ENCODE measurements at regions not wholly inside any gene's neighbourhood (a gene's known extent, or its start where the extent isn't known, plus 50 kb on each side); places are given as distances from the start of the nearest gene placed in this dataset.

DNA sequence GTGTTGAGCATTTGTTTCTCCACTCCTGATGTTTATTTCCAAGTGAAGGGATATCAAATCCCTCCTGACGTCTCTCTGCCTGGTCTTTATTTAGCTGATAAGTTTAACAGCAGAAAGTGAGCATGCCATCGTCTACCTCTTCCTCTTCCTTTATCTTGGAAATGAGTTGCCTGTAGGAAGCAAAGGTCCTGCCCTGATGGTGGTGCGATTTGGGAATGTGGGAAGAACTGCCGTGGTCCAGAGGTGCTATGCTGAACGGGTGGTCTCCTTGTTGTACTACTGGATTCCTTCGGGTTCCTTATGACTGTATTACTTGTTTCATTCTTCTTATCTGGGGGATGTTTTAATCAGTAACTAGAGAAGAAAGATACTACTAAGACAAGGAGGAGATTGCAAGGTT lies 217.5 kb downstream of the PMAIP1 start:
- Histone ChIP-seq H3K27ac (ENCODE audit: control insufficient read depth, insufficient read depth) (no peak overlapping the region), H3K9me3 (replicated peaks; ENCODE audit: control insufficient read depth, insufficient read depth, low read length) (no peaks in the 10 kb centered on the region), H4K20me1 (ENCODE audit: control insufficient read depth, insufficient read depth) (no peaks in the 10 kb centered on the region), H3K79me2 (ENCODE audit: control insufficient read depth, insufficient read depth, low read length) (no peaks in the 10 kb centered on the region), H3K4me1 (ENCODE audit: control insufficient read depth, insufficient read depth, low read length) (no peaks in the 10 kb centered on the region), H3K27me3 (replicated peaks in 1 of 2; ENCODE audit: control insufficient read depth in 2 of 2, insufficient read depth in 2 of 2, low read length in 1 of 2) (no peaks in the 10 kb centered on the region), H3K4me3 (no peak overlapping the region), H3K9ac (ENCODE audit: control insufficient read depth, insufficient read depth, low read length) (no peak overlapping the region), H3K4me2 (ENCODE audit: control insufficient read depth, insufficient read depth) (no peak overlapping the region), H3K36me3 (ENCODE audit: control insufficient read depth in 2 of 2, insufficient read depth in 2 of 2, low read length in 1 of 2) (no peaks in the 10 kb centered on the region), H2AFZ (ENCODE audit: control insufficient read depth, low read depth, low read length) (no peak overlapping the region)
- no peak for ATAC-seq
- BruUV-seq (replicated peaks): no TSS peak
- POLR2A ChIA-PET: interaction anchor here (0.6 kb wide), 1 partner anchor 211 kb away, joined by 7 read pairs; no protein-coding TSS in a partner anchor
- in situ Hi-C loops (cut with MboI): no loop called here
- no peak for TF ChIP-seq RUNX3 (IDR thresholded peaks at IDR 0.05; ENCODE audit: low read length)
- TF ChIP-seq EED (IDR thresholded peaks at IDR 0.05; ENCODE audit: low read depth): no peak
- TF ChIP-seq MEF2B (IDR thresholded peaks at IDR 0.05; ENCODE audit: partially characterized antibody, poor library complexity, severe bottlenecking): no peak
- no peak for TF ChIP-seq SIN3A (IDR thresholded peaks at IDR 0.05; ENCODE audit: low read depth, low read length)
- TF ChIP-seq TCF12 (IDR thresholded peaks at IDR 0.05; ENCODE audit: low read depth, low read length): no peak
- no peak for TF ChIP-seq E2F4 (IDR thresholded peaks at IDR 0.05; ENCODE audit: low read depth, low read length)
- TF ChIP-seq ZNF622 (IDR thresholded peaks at IDR 0.05): no peak
- TF ChIP-seq KDM1A (IDR thresholded peaks at IDR 0.05; ENCODE audit: borderline replicate concordance): no peak
- TF ChIP-seq CBFB (IDR thresholded peaks at IDR 0.05; ENCODE audit: low read depth): no peak
- TF ChIP-seq TBL1XR1 (IDR thresholded peaks at IDR 0.05; ENCODE audit: low read depth, low read length): no peak
- TF ChIP-seq ZNF207 (IDR thresholded peaks at IDR 0.05; ENCODE audit: borderline replicate concordance): no peak
- TF ChIP-seq, protein P1, sequence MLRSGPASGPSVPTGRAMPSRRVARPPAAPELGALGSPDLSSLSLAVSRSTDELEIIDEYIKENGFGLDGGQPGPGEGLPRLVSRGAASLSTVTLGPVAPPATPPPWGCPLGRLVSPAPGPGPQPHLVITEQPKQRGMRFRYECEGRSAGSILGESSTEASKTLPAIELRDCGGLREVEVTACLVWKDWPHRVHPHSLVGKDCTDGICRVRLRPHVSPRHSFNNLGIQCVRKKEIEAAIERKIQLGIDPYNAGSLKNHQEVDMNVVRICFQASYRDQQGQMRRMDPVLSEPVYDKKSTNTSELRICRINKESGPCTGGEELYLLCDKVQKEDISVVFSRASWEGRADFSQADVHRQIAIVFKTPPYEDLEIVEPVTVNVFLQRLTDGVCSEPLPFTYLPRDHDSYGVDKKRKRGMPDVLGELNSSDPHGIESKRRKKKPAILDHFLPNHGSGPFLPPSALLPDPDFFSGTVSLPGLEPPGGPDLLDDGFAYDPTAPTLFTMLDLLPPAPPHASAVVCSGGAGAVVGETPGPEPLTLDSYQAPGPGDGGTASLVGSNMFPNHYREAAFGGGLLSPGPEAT (IDR thresholded peaks at IDR 0.05; ENCODE audit: low read depth): no peak
- TF ChIP-seq KAT2A (conservative IDR thresholded peaks at IDR 0.05; ENCODE audit: control insufficient read depth, low read depth, low read length): no peak
- TF ChIP-seq, protein P2, sequence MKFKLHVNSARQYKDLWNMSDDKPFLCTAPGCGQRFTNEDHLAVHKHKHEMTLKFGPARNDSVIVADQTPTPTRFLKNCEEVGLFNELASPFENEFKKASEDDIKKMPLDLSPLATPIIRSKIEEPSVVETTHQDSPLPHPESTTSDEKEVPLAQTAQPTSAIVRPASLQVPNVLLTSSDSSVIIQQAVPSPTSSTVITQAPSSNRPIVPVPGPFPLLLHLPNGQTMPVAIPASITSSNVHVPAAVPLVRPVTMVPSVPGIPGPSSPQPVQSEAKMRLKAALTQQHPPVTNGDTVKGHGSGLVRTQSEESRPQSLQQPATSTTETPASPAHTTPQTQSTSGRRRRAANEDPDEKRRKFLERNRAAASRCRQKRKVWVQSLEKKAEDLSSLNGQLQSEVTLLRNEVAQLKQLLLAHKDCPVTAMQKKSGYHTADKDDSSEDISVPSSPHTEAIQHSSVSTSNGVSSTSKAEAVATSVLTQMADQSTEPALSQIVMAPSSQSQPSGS (IDR thresholded peaks at IDR 0.05; ENCODE audit: low read length): no peak
- TF ChIP-seq NKRF (conservative IDR thresholded peaks at IDR 0.05): no peak
- no peak for TF ChIP-seq IKZF1 (conservative IDR thresholded peaks at IDR 0.05)
- TF ChIP-seq ASH2L (IDR thresholded peaks at IDR 0.05; ENCODE audit: borderline replicate concordance, low read depth): no peak
- no peak for TF ChIP-seq CREM (IDR thresholded peaks at IDR 0.05; ENCODE audit: low read depth)
- WGBS (ENCODE audit: insufficient coverage, insufficient replicate concordance, low lambda C conversion rate, missing lambda C conversion rate): 21% methylated on average over 6 of the region's 6 CpGs
- RAD21 ChIA-PET (ENCODE audit: unreplicated experiment): no interaction called here
- CTCF ChIA-PET: interaction anchor here (0.6 to 1.5 kb wide), 2 partner anchors 10 to 277 kb away, joined by 4 read pairs; no protein-coding TSS in a partner anchor
- SMC1A ChIA-PET (ENCODE audit: uncharacterized antibody, unreplicated experiment): interaction anchor here (1.0 kb wide), 1 partner anchor 129 kb away, joined by 3 read pairs; no protein-coding TSS in a partner anchor
- intact Hi-C loops (cut with micrococcal nuclease; ENCODE audit: unreplicated experiment): no loop called here
- no peak for FAIRE-seq
- no peak for DNase-seq (ENCODE audit: low read depth, low spot score)

Measured in GM12878 (cell line).